ENCODE measurements at regions not wholly inside any gene's neighbourhood (a gene's known extent, or its start where the extent isn't known, plus 50 kb on each side); places are given as distances from the start of the nearest gene placed in this dataset.
"Not testable (repeated sequence)": the region's sequence is repeated elsewhere in the genome, so short reads cannot be mapped to it uniquely, and the experiment has no call there.

DNA sequence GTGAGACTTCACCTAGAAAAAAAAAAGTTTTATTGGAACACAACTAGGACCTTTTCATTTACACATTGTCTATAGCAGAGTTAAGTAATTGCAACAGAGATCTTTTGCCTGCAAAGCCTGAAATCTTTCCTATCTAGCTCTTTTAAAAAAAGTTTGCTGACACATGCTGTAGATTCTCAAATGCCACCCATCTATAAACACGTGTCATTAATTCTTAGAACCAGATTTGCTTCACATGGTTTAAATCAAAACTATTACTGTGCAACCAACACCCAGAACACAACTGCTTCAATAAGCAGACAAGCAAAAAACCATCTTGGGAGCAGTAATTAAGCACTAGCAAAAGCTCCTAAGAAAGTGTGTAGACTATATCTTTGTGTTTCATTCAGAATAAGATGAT, 55.0 kb downstream of the OXSM start:
- no peak for DNase-seq

DNA sequence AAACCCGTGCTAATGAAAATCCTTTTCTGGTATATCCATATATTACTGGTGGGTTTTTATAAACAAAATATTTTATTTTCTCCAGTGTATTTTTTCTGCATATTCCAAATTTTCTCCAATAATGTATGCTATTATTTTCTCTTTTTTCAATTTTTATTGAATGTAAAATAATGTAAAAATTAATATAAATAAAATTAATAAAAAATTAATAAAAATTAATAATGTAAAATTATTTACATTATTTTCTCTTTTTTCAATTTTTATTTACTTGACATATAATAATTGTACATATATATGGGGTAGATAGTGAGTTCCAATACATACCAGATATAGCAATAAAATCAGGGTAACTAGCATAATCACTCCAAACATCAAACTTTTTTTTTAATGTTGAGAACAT, 56.4 kb downstream of the OXSM start:
- DNase-seq = no peak

DNA sequence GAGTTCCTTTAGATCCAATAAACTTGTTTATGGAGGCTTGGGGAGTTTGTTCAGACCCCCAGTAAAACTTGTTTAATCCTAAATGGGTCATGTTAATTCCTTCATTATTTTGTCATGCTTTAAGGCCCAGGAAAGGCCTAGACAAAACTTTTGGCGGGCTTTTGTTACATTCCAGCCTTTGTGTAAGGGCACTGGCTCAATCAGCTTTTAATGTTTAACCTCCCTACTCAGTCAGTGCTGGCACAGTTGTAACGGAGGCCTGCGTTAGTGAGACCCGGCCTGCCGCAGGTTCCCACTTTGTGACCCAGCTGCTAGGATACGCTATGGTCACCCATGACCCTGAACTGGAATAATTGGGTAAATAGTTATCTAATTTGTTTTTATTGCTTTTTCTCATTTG, 59.2 kb downstream of the OXSM start:
- DNase-seq = no peak

DNA sequence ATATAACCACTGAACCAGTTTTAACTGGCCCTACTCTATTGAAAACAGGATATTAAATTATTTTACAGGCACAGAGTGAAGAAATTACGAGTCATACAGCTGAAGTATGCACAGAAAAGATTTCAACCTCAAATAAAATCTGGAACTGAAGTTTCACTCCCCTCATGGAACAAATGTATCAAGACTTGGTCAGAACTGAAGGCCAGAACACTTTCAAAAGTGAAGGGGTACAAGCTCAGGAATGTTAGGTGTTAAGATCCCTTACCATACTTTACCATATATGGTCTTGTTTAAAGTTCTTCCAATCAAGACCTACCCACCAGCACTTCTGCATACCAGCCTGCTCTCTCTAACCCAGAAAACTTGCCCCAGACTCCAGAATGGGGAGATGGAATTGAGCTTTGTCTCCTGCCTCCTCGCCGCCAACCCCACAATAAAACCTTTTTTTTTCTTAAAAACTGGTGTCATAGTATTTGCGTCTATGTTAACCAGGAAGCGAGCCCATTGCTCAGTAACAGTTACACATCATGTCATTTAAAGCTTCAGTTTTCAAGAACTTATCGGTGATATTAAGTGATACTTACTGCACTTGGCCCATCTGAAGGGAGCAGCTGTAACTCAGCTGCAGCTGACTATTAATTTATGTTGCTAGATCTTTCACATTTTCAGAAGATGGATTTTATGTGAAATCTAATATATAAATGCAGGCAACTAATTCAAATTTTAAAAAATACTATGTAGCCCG, 59.9 kb downstream of the OXSM start:
- DNase-seq = no peak

DNA sequence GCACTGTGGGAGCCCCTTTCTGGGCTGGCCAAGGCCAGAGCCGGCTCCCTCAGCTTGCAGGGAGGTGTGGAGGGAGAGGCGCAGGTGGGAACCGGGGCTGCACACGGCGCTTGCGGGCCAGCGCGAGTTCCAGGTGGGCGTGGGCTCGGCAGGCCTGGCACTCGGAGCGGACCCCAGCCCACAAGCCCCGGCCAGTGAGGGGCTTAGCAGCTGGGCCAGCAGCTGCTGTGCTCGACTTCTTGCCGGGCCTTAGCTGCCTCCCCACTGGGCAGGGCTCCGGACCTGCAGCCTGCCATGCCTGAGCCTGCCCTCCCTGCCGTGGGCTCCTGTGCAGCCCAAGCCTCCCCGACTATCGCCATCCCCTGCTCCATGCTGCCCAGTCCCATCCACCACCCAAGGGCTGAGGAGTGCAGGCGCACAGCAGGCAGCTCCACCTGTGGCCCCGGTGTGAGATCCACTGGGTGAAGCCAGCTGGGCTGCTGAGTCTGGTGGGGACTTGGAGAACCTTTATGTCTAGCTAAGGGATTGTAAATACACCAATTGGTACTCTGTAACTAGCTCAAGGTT, 61.9 kb downstream of the OXSM start:
- DNase-seq = not testable (repeated sequence)

DNA sequence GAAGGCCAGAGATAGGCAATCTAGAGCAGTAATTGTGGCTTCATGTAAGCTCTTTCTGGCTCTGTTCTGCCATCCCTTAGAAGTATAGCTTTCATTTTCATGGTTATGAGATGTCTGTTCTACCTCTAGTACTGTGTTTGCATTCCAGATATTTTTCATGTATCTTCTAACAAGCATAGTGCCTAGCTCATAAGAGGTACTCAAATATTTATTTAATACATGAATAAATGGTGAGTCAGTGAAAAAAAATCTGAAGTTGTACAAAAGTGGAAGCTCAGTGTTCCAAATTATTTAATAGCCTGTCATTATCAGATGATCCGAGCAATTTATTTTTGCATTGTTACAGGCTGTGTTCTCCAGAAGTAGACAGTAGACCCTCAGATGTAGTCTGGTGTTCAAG, 64.3 kb downstream of the OXSM start:
- no peak for DNase-seq

DNA sequence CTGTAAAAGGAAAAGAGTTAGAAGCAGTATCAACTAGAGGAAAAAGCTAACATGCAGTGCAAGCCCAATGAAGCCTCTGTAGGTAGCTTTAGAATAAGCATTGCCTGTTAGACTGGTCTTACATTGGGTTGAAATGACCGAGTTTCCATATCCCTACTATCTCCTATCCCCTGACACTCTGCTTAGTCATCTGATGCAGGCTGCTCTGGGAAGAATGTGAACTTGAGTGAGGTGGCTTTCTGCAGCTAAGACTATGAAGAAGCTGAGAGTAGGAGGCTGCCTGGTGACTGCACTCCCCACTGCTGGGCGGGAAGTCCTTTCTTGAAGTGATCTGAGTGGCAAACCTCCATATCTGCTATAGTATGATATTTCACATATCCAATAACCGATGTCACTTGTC, 64.7 kb downstream of the OXSM start:
- DNase-seq = no peak

DNA sequence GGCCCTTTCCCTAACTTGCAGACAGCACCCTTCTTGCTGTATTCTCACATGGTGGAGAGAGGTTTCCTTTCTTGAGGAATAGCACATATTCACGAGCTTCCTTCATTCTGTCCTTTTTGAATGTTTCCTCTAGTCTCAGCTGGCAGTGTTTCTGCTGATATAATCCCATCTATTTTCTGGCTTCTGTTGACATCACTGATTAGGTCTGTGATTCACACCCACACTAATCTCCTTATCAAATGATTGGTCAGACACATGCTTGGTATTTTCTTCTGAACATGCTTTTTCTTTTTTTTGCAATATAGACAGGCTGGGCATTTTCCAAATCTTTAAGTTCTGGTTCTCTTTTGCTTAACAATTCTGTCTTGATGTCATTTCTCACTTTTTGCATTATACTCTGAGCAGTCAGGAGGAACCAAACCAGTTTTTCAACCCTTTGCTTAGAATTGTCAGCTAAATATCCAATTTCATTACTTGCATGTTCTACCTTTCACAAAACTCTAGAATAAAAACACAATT, 65.4 kb downstream of the OXSM start:
- DNase-seq = no peak

DNA sequence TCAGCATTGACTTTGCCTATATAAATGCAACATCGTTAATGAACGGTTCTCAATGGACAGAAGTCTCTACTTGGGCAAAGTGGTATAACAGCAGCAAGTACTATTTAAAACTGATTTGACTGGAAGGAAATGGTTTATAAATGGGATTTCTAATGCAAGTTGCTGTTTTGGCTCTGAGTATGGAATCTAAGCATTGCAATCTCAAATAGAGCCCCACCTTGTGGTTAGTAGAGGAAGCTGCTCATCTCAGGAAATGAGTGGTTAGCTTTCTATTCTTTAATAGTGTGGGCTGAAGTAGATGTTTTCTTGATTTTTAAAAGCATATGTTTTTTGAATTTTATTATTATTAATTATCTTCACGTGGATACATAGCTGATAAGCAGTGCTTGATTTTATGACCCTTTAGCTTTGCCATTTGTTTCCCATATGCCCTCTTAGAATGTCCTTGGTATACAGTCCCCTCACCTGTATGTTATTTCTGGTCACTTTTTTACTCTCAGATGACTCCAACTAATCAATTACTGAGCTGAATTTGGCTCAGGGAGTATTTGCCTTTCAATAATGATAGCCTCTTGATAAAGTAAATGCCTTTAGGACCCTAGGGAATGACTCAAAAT, 67.1 kb downstream of the OXSM start:
- no peak for DNase-seq

DNA sequence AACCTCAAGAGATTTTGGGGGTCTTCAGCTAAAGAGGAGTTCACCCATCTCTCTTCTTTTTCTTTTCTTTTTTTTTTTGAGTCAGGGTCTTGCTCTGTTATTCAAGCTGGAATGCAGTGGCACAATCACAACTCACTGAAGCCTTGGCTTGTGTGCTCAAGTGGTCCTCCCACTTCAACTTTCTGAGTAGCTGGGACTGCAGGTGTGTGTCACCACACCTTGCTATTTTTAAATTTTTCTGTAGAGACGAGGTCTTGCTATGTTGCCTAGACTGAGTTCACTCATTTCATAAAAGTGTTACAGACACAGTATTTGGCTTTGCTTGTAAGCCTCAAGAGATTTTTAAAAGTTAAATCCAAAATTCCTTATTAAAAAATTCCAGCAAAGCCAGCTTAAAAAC, 71.7 kb downstream of the OXSM start:
- DNase-seq = no peak

DNA sequence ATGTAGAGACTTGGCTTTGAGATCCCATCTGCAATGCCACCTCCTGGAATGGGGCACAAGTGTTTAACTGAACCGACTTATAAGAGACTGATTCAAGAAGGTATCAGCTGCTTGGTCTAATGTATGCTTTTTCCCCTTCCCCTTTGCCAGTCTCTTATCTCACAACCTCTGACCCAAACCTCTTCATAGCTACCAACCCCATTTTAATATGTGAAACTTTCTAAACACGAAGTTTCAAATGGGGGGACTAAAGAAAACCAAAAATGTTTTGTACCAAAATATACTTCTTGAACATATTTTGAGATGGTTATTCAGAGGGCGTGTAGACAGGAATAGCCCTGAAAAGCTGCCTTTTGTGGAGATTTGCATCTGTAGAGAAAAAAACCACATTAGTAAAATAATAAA, 73.1 kb downstream of the OXSM start:
- DNase-seq = no peak

DNA sequence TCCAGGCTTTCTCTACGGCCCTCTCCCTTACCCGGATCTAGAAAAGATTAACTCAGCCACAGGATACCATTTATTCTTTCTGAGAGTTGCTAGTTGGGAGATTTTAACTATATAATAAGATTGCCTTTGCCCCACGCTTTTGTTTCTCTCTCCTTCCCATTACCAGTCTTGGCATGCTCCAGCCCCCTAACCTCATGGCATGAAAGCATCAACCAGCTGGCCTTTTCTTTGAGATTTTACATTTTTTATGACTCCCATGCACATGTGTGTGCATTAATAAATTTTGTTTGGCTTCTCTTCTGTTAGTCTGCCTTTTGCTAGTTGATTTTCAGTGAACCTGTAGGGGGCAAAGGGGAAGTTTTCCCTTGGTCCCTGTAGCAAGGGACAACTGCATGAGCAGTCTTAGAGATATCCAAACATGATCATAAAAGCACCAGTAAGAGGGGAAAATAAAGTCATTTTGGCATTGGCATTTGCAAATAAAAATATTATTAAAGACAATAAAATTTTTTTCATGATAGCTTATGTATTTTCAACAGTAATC, 73.6 kb downstream of the OXSM start:
- no peak for DNase-seq

DNA sequence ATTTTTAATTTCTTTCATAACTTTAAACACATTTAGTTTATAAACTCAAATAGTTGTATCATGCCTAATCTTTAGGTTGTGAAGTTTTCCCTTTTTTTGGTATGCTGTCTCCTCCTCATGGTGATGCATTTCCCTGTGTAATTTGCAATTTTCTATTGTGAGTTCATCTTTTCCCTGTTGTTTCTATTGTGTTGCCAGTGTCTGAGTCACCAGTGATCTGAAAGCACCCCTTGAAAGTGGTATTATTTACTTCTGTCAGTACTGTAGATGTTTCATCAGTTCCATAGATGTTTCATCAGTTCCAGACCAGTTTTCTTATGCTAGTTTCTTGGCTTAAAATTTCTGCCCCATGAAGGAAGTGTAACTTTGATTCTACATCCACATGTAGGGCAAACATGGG, 80.6 kb downstream of the OXSM start:
- DNase-seq = no peak

DNA sequence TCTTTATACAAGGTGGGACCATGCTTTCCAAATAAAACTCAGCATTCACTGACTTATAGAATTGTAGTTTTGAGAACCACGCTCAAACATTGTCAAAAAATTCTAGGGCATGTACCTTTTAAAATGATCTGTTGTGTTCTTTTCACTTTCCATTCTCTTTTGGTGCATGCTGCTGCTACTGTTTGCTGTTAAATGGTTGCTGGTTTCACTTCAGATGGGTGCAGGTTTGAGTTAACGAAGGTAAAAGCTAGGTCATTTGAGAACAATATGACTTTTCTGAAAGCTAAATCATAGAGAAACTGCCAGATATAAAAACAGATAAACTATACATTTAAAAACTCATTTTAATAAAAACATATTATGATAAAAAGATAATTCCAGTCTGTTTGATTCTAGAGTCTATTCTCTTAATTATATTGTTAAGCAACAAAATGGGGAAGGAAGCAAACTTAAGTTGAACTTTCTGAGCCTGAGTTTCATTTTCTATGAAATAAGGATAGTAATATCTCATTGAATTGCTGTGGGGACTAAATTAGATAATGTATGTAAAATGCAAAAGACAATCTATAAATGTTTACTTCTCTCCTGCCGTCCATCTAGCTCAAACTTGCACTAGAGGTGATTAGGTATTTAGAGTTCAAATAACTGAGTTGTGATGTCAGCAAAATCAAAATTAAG, 82.4 kb downstream of the OXSM start:
- no peak for DNase-seq

DNA sequence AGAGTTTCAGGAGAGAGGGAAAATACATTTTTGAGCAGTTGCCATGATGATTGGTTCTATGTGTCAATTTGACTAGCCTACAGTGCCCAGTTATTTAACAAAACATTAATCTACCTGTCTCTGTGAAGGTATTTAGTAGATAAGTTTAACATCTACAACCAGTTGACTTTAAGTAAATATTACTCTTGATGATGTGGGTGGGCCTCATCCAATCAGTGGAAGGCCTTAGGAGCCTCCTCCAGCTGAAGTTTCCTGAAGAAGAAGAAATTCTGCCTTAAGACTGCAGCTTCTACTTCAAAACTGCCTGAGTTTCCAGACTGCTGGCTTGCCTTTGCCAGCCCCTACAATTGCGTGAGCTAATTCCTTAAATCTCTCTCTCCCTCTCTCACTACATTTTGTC, 93.6 kb downstream of the OXSM start:
- no peak for DNase-seq

DNA sequence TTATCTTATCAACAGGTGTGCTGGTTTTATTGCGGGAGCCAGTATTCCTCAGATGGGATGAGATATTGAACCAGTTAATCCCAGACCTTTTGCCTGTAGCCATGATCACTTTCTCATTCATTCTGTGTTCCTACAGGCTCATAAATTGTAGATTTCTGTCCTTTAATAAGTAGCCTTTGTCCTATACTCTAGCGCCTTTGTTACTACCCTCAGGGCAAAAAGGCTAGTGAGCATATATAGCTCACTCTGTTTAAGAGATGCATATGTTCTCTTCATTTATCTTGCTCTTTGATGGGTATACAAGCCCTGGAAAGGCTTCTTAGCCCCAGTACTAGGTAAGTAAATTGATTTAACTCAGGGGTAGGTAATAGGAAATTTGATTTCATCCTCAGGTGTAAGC, 95.1 kb downstream of the OXSM start:
- no peak for DNase-seq

DNA sequence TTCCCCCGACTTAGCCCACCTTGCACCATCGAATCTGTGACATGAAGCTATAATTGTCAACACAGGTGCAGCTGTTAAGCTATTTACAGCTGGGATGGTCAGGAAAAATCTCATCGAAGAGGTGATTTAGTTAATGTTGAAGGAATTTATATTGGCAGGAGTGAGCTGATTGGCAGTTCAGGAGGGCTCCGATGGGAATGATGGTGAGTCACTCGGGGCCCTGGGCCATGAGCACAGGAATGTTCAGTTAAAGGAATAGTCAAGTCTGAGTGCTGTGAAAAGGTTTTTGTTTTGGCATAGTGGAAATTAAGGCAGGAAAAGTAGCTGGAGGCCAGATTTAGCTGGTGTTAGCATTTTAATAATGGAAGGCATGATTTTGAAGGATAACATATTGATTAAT, 95.7 kb downstream of the OXSM start:
- DNase-seq = no peak

DNA sequence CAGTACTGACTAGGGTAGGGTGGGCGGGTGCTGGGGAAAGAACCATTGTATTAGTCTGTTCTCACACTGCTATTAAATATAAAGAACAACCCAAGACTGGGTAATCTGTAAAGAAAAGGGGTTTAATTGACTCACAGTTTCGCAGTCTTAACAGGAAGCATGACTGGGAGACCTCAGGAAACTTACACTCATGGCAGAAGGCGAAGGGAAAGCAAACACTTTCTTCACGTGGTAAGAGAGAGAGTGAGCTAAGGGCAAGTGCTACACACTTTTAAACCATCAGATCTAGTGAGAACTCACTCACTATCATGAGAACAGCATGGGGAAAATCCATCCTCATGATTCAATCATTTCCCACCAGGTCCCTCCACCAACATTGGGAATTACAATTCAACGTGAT, 98.0 kb downstream of the OXSM start:
- no peak for DNase-seq

DNA sequence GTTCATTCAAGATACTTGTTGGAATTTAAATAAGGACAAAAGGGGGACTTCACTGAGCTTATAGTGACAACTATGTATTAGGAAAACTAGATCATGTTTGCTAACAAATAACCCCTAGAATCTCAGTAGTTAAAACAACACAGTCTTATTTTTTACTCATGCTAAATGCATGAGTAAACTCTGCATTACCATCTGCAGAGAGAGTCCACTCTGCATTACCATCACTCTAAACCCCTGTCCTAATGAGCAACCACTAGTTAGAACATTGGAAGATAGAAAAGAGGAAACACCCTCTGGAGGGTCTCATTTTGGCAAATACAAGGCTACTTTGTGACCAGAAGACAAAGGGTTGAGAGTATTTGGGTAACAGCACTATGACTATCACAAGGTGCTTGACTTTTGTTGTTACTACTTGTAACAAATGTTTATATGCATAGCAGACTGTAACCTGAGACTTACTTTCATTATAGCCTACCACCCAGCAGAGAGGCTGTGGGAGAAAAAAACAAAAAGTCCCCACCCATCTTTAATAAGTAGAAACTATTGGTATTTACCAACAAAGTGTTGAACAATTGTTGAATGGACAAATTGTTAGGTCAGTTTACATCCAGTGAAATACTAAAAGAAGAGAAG, 99.1 kb downstream of the OXSM start:
- DNase-seq = no peak

DNA sequence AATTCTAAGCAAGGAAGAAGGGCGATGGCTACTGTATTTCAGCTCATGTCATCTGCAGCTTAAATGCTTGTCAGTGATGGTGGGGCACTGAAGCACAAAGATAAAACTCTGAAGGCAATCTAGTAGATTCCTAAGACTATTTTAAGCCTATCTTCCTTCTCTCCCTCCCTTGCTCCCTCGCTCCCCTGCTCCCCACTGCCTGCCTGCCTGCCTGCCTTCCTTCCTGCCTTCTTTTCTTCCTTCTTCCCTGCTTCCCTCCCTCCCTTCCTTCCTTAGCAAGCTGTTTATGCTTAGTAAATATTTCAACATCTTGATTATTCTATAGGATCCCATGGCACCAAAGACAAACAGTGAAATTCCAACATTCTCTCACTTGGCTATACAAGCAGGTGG, 99.6 kb downstream of the OXSM start:
- DNase-seq = no peak

DNA sequence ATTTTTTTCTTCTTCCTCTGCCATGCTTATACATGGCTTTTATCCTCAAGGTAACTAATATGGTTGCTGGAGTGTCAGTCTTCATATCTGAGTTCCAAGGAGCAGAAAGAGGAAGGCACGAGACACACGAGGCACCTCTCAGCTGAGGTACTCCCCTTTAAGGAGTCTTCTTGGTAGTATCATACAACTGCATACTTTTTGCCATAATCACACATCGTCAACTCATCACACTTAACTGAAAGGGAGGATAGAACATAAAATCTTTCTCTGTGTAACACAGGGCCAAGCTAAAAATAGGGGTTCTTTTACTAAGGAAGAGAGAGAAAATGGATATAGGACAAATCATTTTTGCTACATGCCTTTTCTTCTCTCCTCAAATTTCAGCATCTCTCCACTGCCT, 104.2 kb downstream of the OXSM start:
- no peak for DNase-seq

DNA sequence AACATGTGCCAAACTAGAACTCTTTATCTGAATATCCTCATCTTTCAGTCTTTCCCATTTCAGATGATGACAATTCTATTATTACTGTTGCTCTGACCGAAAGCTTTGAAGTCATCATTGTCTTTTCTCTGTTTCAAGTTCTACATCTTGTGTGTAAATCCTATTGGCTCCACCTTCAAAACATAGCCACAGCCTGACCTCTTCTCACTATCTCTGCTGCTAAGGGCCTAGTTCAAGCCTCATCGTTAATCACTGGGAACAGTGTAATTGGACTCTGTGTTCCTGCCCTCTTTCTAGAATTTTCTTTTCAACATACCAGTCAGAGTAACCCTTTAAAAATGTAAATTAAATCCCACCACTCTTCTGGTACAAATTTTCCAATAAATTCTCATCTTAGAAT, 105.1 kb downstream of the OXSM start:
- no peak for DNase-seq

DNA sequence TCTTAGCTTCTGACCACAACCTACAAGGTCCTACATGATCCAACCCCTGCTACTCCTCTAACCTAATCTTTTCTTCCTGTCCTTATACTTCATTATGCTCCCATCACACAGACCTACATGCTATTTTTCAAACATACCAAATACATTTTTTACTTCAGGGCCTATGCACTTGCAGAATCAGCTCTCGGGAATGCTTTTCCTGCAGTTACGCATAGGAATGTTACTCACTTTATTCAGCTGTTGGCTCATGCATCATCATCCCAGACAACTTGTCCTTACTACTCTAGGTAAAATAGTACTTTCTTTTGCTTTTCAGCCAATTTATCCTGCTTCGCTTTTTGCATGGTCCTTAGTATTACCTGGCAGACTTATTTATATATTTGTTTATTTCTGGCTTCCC, 105.6 kb downstream of the OXSM start:
- no peak for DNase-seq
